GM12872 (cell line): ENCODE measurements at regions not wholly inside any gene's neighbourhood (a gene's known extent, or its start where the extent isn't known, plus 50 kb on each side); places are given as distances from the start of the nearest gene placed in this dataset.

Source experiments
- CTCF ChIP-seq: IDR thresholded peaks from 3 replicates; pipeline ENCODE4 v1.5.1; 2011; ENCODE audit warnings: low read depth, mild to moderate bottlenecking, low read length, moderate library complexity; ENCODE audit not compliant: insufficient read depth

GRCh38 chr12:85713373-85713772, 122.8 kb downstream of the RASSF9 start:
- no peak for TF ChIP-seq CTCF

- TF ChIP-seq CTCF: no peak
Observed at GRCh38 chr12:85714425-85714824, 121.8 kb downstream of the RASSF9 start.

- no peak for TF ChIP-seq CTCF
Observed at GRCh38 chr12:85720308-85721033, 115.7 kb downstream of the RASSF9 start.

GRCh38 chr12:85725991-85726390, 110.2 kb downstream of the RASSF9 start:
- TF ChIP-seq CTCF: no peak

- no peak for TF ChIP-seq CTCF
Observed at GRCh38 chr12:85733221-85733840, 102.9 kb downstream of the RASSF9 start.

- TF ChIP-seq CTCF: no peak
Observed at GRCh38 chr12:85733984-85734383, 102.2 kb downstream of the RASSF9 start.

GRCh38 chr12:85740186-85740585, 96.0 kb downstream of the RASSF9 start:
- TF ChIP-seq CTCF: no peak
